Peyer's patch (tissue), 4 donors: ENCODE measurements at regions not wholly inside any gene's neighbourhood (a gene's known extent, or its start where the extent isn't known, plus 50 kb on each side); places are given as distances from the start of the nearest gene placed in this dataset.

Source experiments
- POLR2A ChIP-seq, 2 donors: fragments of 450-650 bp; IDR thresholded peaks; one replicate each; pipeline ENCODE4 v1.5.1; 2017; ENCODE audit warnings: antibody characterized with exemption in 2 of 2, mild to moderate bottlenecking in 2 of 2, moderate library complexity in 2 of 2
- TF ChIP-seq, protein P1 (sequence below), 6 experiments: fragments of 450-650 bp in 4 of 6; fragments of 200-600 bp in 2 of 6; sonication (generic) in 1 of 6; IDR thresholded peaks; one replicate each; pipeline ENCODE4 v1.5.1; 2017 to 2019; ENCODE audit warnings: antibody characterized with exemption in 6 of 6, mild to moderate bottlenecking in 3 of 6, moderate library complexity in 1 of 6

DNA sequence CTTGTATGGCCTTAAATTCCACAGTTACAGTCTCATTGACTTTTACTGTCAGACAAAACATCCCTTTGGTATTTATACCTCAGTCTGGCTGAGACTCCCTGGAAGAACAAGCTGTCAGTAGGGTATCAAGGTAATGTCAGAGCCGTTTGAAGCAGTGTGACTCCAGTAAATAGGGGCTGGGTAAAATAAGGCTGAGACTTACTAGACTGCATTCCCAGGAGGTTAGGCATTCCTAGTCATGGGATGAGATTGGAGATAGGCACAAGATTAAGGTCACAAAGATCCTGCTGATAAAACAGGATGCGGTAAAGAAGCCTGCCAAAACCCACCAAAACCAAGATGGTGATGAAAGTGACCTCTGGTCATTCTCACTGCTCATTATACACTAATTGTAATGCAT is 219.5 kb upstream of the SKOR2 start:
- TF ChIP-seq, protein P1, sequence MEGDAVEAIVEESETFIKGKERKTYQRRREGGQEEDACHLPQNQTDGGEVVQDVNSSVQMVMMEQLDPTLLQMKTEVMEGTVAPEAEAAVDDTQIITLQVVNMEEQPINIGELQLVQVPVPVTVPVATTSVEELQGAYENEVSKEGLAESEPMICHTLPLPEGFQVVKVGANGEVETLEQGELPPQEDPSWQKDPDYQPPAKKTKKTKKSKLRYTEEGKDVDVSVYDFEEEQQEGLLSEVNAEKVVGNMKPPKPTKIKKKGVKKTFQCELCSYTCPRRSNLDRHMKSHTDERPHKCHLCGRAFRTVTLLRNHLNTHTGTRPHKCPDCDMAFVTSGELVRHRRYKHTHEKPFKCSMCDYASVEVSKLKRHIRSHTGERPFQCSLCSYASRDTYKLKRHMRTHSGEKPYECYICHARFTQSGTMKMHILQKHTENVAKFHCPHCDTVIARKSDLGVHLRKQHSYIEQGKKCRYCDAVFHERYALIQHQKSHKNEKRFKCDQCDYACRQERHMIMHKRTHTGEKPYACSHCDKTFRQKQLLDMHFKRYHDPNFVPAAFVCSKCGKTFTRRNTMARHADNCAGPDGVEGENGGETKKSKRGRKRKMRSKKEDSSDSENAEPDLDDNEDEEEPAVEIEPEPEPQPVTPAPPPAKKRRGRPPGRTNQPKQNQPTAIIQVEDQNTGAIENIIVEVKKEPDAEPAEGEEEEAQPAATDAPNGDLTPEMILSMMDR (IDR thresholded peaks at IDR 0.05): no peak
- no peak for TF ChIP-seq POLR2A (IDR thresholded peaks at IDR 0.05)
